ENCODE measurements at regions not wholly inside any gene's neighbourhood (a gene's known extent, or its start where the extent isn't known, plus 50 kb on each side); places are given as distances from the start of the nearest gene placed in this dataset.

DNA sequence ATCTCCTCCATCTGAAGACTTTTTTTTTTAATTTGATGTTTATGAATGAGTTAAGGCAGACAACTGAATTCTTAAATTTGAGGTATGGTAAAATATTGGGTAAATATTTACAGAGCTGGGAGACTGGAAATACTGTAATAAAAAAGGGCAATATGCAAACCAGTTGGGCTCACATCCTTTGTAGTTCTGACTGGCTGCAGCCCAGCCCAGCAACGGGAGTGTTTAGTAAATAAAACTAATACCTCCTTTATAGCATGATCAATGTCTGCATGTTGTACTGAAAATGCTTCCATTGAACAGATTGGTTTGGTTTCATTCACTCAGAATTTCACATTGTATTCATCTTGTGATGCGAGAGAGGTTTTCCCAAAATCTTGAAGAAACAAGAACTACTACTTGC, 365.0 kb downstream of the DMRT2 start:
- DNase-seq (no peak), ATAC-seq (no peak)
- Histone ChIP-seq H3K36me3 (ENCODE audit: insufficient read depth in 1 of 2, low read depth in 1 of 2) (no peaks in the 10 kb centered on the region), H3K4me1 (no peaks in the 10 kb centered on the region), H3K27me3 (ENCODE audit: insufficient read depth in 3 of 3, low read length in 2 of 3) (no peaks in the 10 kb centered on the region), H3K27ac (no peak overlapping the region), H3K4me3 (no peak overlapping the region), H3K9me3 (no peaks in the 10 kb centered on the region)
- TF ChIP-seq, protein P1, sequence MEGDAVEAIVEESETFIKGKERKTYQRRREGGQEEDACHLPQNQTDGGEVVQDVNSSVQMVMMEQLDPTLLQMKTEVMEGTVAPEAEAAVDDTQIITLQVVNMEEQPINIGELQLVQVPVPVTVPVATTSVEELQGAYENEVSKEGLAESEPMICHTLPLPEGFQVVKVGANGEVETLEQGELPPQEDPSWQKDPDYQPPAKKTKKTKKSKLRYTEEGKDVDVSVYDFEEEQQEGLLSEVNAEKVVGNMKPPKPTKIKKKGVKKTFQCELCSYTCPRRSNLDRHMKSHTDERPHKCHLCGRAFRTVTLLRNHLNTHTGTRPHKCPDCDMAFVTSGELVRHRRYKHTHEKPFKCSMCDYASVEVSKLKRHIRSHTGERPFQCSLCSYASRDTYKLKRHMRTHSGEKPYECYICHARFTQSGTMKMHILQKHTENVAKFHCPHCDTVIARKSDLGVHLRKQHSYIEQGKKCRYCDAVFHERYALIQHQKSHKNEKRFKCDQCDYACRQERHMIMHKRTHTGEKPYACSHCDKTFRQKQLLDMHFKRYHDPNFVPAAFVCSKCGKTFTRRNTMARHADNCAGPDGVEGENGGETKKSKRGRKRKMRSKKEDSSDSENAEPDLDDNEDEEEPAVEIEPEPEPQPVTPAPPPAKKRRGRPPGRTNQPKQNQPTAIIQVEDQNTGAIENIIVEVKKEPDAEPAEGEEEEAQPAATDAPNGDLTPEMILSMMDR (IDR thresholded peaks at IDR 0.05), result no peak
- intact Hi-C loops (cut with DNase I), result no loop called here
- 64 to 70% (median 66%) methylated on average over 2 of the region's 2 CpGs for WGBS, 3 donors

DNA sequence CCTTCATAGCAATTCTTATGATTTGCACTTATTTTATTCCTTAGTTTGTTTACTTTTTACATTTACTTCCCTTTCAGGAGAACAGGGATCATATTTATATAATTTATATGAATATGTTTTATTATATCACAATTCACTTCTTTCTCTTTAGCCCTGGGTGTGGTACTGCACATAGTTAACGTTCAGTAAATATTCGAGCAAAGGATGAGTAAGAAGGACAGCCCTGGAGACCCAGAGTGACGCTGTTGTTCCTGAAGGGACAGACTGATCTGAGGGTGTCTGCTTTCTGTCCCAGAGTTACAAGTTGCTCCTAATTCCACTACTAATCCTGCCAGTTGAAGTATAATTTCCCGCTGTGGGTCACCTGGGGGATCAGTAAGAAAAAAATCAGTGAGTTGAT, 366.1 kb downstream of the DMRT2 start:
- intact Hi-C loops (cut with DNase I), result no loop called here
- Histone ChIP-seq H3K27me3 (ENCODE audit: insufficient read depth in 3 of 3, low read length in 2 of 3) (no peaks in the 10 kb centered on the region), H3K27ac (no peak overlapping the region), H3K36me3 (ENCODE audit: insufficient read depth in 1 of 2, low read depth in 1 of 2) (no peaks in the 10 kb centered on the region), H3K4me1 (no peaks in the 10 kb centered on the region), H3K4me3 (no peak overlapping the region), H3K9me3 (no peaks in the 10 kb centered on the region)
- WGBS, 3 donors, result 61 to 88% (median 69%) methylated on average over 4 of the region's 4 CpGs
- no peak for DNase-seq
- ATAC-seq, result no peak
- TF ChIP-seq, protein P1 (IDR thresholded peaks at IDR 0.05), result no peak

DNA sequence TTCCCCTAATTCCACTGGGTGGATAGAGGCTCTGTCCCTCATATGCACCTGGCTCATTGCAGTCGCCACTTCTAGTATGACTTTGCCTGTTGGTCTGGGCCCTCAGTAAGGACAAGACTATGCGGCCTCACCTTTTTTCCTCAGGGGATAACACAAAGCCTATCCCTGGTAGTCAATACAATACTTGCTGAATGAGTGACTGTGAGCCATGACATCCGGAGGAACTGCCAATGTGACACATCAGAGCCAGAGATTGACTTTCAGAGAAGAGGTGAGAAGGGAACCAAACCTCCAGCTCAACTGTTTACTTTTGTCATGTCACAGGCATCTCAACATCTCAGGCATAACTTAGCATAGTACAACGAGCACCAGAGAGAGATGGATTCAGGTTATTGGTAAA, 371.3 kb downstream of the DMRT2 start:
- Histone ChIP-seq H3K4me3 (no peak overlapping the region), H3K9me3 (no peaks in the 10 kb centered on the region), H3K27me3 (ENCODE audit: insufficient read depth in 3 of 3, low read length in 2 of 3) (no peaks in the 10 kb centered on the region), H3K4me1 (no peaks in the 10 kb centered on the region), H3K27ac (no peak overlapping the region), H3K36me3 (ENCODE audit: insufficient read depth in 1 of 2, low read depth in 1 of 2) (no peaks in the 10 kb centered on the region)
- DNase-seq, result no peak
- intact Hi-C loops (cut with DNase I), result no loop called here
- WGBS, 3 donors, result 87 to 92% (median 91%) methylated on average over 4 of the region's 4 CpGs
- TF ChIP-seq, protein P1 (IDR thresholded peaks at IDR 0.05), result no peak
- no peak for ATAC-seq

DNA sequence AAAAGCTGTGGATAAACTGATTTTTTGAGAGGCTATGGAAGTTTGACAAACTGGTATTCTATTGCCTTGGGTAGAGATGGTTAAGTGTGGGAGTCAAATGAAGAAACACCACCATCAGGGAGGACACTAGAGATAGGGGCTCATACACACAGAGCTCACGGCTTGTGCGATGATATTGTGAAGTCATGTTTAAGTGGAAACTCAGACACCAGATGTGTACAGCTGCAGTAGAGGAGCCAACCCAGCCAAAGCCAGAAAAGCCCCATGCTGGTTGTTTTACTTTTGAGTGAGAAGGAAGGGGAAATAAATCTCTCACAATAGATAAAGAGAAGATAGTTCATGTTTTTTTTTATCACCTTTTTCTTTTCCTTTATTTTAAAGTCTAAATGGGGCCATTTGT, 377.7 kb downstream of the DMRT2 start:
- intact Hi-C loops (cut with DNase I), result loop anchor here in 1 of 2 donors (5.0 kb wide), 1 partner anchor 326 kb away; no protein-coding TSS in a partner anchor
- Histone ChIP-seq H3K27me3 (ENCODE audit: insufficient read depth in 3 of 3, low read length in 2 of 3) (no peaks in the 10 kb centered on the region), H3K9me3 (no peaks in the 10 kb centered on the region), H3K4me1 (no peaks in the 10 kb centered on the region), H3K4me3 (no peak overlapping the region), H3K36me3 (ENCODE audit: insufficient read depth in 1 of 2, low read depth in 1 of 2) (no peaks in the 10 kb centered on the region), H3K27ac (no peak overlapping the region)
- TF ChIP-seq, protein P1 (IDR thresholded peaks at IDR 0.05), result no peak
- 52 to 60% (median 53%) methylated on average over 2 of the region's 2 CpGs for WGBS, 3 donors
- no peak for DNase-seq
- no peak for ATAC-seq

DNA sequence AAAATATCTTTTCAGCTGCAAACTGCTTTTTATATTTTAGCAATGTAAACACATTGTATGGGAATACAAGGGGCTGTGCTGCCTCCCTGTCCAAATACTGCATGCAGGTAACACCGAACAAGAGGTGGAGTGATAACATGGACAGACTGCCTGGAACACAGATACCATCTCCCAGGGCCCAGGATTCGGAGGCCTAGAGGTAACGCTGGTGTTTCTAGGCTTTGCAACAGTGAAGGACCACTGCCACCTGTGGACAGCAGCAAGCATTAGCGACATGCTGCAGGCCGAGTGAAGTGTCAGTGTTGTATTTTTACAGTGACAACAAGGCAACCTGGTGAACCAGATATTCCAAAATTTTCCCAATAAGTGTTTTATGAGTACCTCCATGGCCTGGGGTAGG, 379.1 kb downstream of the DMRT2 start:
- intact Hi-C loops (cut with DNase I), result loop anchor here in 1 of 2 donors (5.0 kb wide), 1 partner anchor 327 kb away; no protein-coding TSS in a partner anchor
- ATAC-seq (no peak), DNase-seq (no peak)
- TF ChIP-seq, protein P1 (IDR thresholded peaks at IDR 0.05), result peak; percentile 29
- H3K4me1 ChIP-seq, result no peaks in the 10 kb centered on the region
- H3K4me3 ChIP-seq, result no peak overlapping the region
- WGBS, 3 donors, result 27 to 30% (median 29%) methylated on average over 5 of the region's 5 CpGs
- H3K36me3 ChIP-seq (ENCODE audit: insufficient read depth in 1 of 2, low read depth in 1 of 2), result no peaks in the 10 kb centered on the region
- no peaks in the 10 kb centered on the region for H3K27me3 ChIP-seq (ENCODE audit: insufficient read depth in 3 of 3, low read length in 2 of 3)
- no peaks in the 10 kb centered on the region for H3K9me3 ChIP-seq
- H3K27ac ChIP-seq, result no peak overlapping the region
